Liver (tissue), 8 donors: ENCODE measurements at regions not wholly inside any gene's neighbourhood (a gene's known extent, or its start where the extent isn't known, plus 50 kb on each side); places are given as distances from the start of the nearest gene placed in this dataset.

Source experiments
- DNase-seq: peaks from one replicate; pipeline ENCODE4 v3.0.0-alpha.2; 2017; ENCODE audit warnings: low spot score
- H3K27ac ChIP-seq, 2 donors: one replicate each; pipeline ENCODE4 v1.7.0; 2013; ENCODE audit warnings: inconsistent platforms in 2 of 2, low read length in 2 of 2, control low read depth in 1 of 2, low read depth in 1 of 2, mild to moderate bottlenecking in 1 of 2
- H3K27me3 ChIP-seq, 4 donors: one replicate each; pipeline versions ENCODE4 v1.6.1 to v1.7.0; 2013; ENCODE audit warnings: low read length in 3 of 4, inconsistent platforms in 1 of 4, mild to moderate bottlenecking in 1 of 4, moderate library complexity in 1 of 4; ENCODE audit not compliant: control insufficient read depth in 4 of 4, insufficient read depth in 4 of 4
- H3K36me3 ChIP-seq, 4 donors: one replicate each; pipeline versions ENCODE4 v1.6.1 to v1.7.0; 2013; ENCODE audit warnings: low read length in 3 of 4, mild to moderate bottlenecking in 3 of 4, low read depth in 1 of 4, moderate library complexity in 1 of 4; ENCODE audit not compliant: control insufficient read depth in 4 of 4, insufficient read depth in 3 of 4
- H3K4me1 ChIP-seq, 4 donors: one replicate each; pipeline versions ENCODE4 v1.6.1 to v1.7.0; 2013; ENCODE audit warnings: low read length in 3 of 4, mild to moderate bottlenecking in 3 of 4, moderate library complexity in 1 of 4; ENCODE audit not compliant: control insufficient read depth in 4 of 4, insufficient read depth in 4 of 4
- H3K4me3 ChIP-seq, 3 donors: one replicate each; pipeline versions ENCODE4 v1.6.1 to v1.7.0; 2013; ENCODE audit warnings: low read length in 3 of 3, control low read depth in 1 of 3, low read depth in 1 of 3, mild to moderate bottlenecking in 1 of 3
- H3K9ac ChIP-seq, 2 donors: one replicate each; pipeline ENCODE4 v1.7.0; 2013; ENCODE audit warnings: low read length in 2 of 2, mild to moderate bottlenecking in 2 of 2, moderate library complexity in 2 of 2, control low read depth in 1 of 2, low read depth in 1 of 2
- H3K9me3 ChIP-seq, 4 donors: one replicate each; pipeline versions ENCODE4 v1.6.1 to v1.7.0; 2013; ENCODE audit warnings: low read length in 3 of 4; ENCODE audit not compliant: control insufficient read depth in 4 of 4
- ATF3 ChIP-seq: IDR thresholded peaks from 2 replicates; pipeline ENCODE4 v1.6.1; 2016; ENCODE audit warnings: antibody characterized with exemption
- CTCF ChIP-seq: fragments of 150-350 bp; IDR thresholded peaks from 2 replicates; pipeline ENCODE4 v1.5.1; 2017; ENCODE audit warnings: improper control_type of control experiment, low read depth, low read length; ENCODE audit not compliant: missing input control
- EGR1 ChIP-seq, 2 donors: IDR thresholded peaks; 2 replicates each; pipeline ENCODE4 v1.6.1; 2016 to 2018; ENCODE audit warnings: antibody characterized with exemption in 2 of 2, low read depth in 2 of 2
- FOXA1 ChIP-seq: IDR thresholded peaks from 2 replicates; pipeline ENCODE4 v1.6.1; 2016; ENCODE audit warnings: antibody characterized with exemption
- FOXA2 ChIP-seq: IDR thresholded peaks from 2 replicates; pipeline ENCODE4 v1.6.1; 2016; ENCODE audit warnings: antibody characterized with exemption
- GABPA ChIP-seq, 2 donors: IDR thresholded peaks in 1 of 2; conservative IDR thresholded peaks in 1 of 2; 2 replicates each; pipeline ENCODE4 v1.6.1; 2016; ENCODE audit warnings: antibody characterized with exemption in 2 of 2, mild to moderate bottlenecking in 1 of 2, moderate library complexity in 1 of 2
- HNF4A ChIP-seq, 2 donors: conservative IDR thresholded peaks; 2 replicates each; pipeline ENCODE4 v1.6.1; 2016; ENCODE audit warnings: antibody characterized with exemption in 2 of 2, mild to moderate bottlenecking in 2 of 2
- HNF4G ChIP-seq: IDR thresholded peaks from 2 replicates; pipeline ENCODE4 v1.6.1; 2016; ENCODE audit warnings: antibody characterized with exemption
- JUND ChIP-seq, 2 donors: IDR thresholded peaks; 2 replicates each; pipeline ENCODE4 v1.6.1; 2016; ENCODE audit warnings: antibody characterized with exemption in 2 of 2
- MAX ChIP-seq: IDR thresholded peaks from 2 replicates; pipeline ENCODE4 v1.6.1; 2016; ENCODE audit warnings: antibody characterized with exemption
- NR2F2 ChIP-seq: IDR thresholded peaks from 2 replicates; pipeline ENCODE4 v1.6.1; 2016; ENCODE audit warnings: antibody characterized with exemption
- RAD21 ChIP-seq, 2 donors: IDR thresholded peaks; 2 replicates each; pipeline ENCODE4 v1.6.1; 2016; ENCODE audit warnings: antibody characterized with exemption in 2 of 2, mild to moderate bottlenecking in 2 of 2
- REST ChIP-seq: IDR thresholded peaks from 2 replicates; pipeline ENCODE4 v1.6.1; 2016; ENCODE audit warnings: antibody characterized with exemption, mild to moderate bottlenecking
- RXRA ChIP-seq, 2 donors: IDR thresholded peaks; 2 replicates each; pipeline ENCODE4 v1.6.1; 2017 to 2018; ENCODE audit warnings: antibody characterized with exemption in 2 of 2, mild to moderate bottlenecking in 1 of 2
- SP1 ChIP-seq: IDR thresholded peaks from 2 replicates; pipeline ENCODE4 v1.6.1; 2018; ENCODE audit warnings: antibody characterized with exemption, mild to moderate bottlenecking
- TAF1 ChIP-seq: conservative IDR thresholded peaks from 2 replicates; pipeline ENCODE4 v1.6.1; 2016; ENCODE audit warnings: antibody characterized with exemption, mild to moderate bottlenecking
- YY1 ChIP-seq: IDR thresholded peaks from 2 replicates; pipeline ENCODE4 v1.6.1; 2016; ENCODE audit warnings: antibody characterized with exemption, mild to moderate bottlenecking
- ZBTB33 ChIP-seq: IDR thresholded peaks from 2 replicates; pipeline ENCODE4 v1.6.1; 2016; ENCODE audit warnings: antibody characterized with exemption
- WGBS: extraction: QIAGEN DNeasy Blood & Tissue Kit; methylation state at CpG from one replicate; pipeline ENCODE4 v1.1.7; 2013; 5-methylcytosine and 5-hydroxymethylcytosine counted together
- donor health status: healthy.
- donor health status: healthy.
- donor health status: healthy.
- donor health status: healthy.
- donor health status: healthy.

GRCh38 chr4:186008057-186008456 is 60.9 kb upstream of the TLR3 start:
- no peak overlapping the region for H3K4me3 ChIP-seq
- H3K9ac ChIP-seq, result no peak overlapping the region
- no peaks in the 10 kb centered on the region for H3K9me3 ChIP-seq
- TF ChIP-seq FOXA1 (no peak), FOXA2 (no peak), YY1 (no peak), JUND (IDR thresholded peaks at IDR 0.05) (no peak)
- DNase-seq, result no peak
- H3K27me3 ChIP-seq, result no peaks in the 10 kb centered on the region
- no peaks in the 10 kb centered on the region for H3K36me3 ChIP-seq
- no peaks in the 10 kb centered on the region for H3K4me1 ChIP-seq
- WGBS, result 89% methylated on average over 5 of the region's 5 CpGs
- H3K27ac ChIP-seq, result no peak overlapping the region

- no peak overlapping the region for H3K4me3 ChIP-seq
- no peak for TF ChIP-seq FOXA1
- TF ChIP-seq EGR1 (IDR thresholded peaks at IDR 0.05; ENCODE audit: low read depth in 2 of 2), result no peak
- no peak for TF ChIP-seq YY1
- no peak for TF ChIP-seq RXRA (IDR thresholded peaks at IDR 0.05)
- TF ChIP-seq ATF3, result no peak
- TF ChIP-seq GABPA (IDR thresholded peaks at IDR 0.05 in 1 of 2, conservative IDR thresholded peaks at IDR 0.05 in 1 of 2), result no peak
- H3K4me1 ChIP-seq, result no peaks in the 10 kb centered on the region
- H3K9me3 ChIP-seq, result no peaks in the 10 kb centered on the region
- H3K27me3 ChIP-seq, result no peaks in the 10 kb centered on the region
- H3K36me3 ChIP-seq, result no peaks in the 10 kb centered on the region
- no peak overlapping the region for H3K9ac ChIP-seq
- DNase-seq, result no peak
- no peak overlapping the region for H3K27ac ChIP-seq
Measured at GRCh38 chr4:186009976-186010375, 59.0 kb upstream of the TLR3 start.

GRCh38 chr4:186010821-186011220 is 58.1 kb upstream of the TLR3 start:
- no peaks in the 10 kb centered on the region for H3K36me3 ChIP-seq
- TF ChIP-seq FOXA1, result no peak
- TF ChIP-seq CTCF, result no peak
- no peak for TF ChIP-seq ZBTB33
- TF ChIP-seq RXRA (IDR thresholded peaks at IDR 0.05), result no peak
- TF ChIP-seq SP1, result no peak
- TF ChIP-seq YY1, result no peak
- no peak for TF ChIP-seq MAX
- no peak for TF ChIP-seq NR2F2
- TF ChIP-seq HNF4A (conservative IDR thresholded peaks at IDR 0.05), result no peak
- TF ChIP-seq RAD21 (IDR thresholded peaks at IDR 0.05), result no peak
- no peak for TF ChIP-seq HNF4G
- TF ChIP-seq REST, result no peak
- no peak for TF ChIP-seq JUND (IDR thresholded peaks at IDR 0.05)
- no peak for TF ChIP-seq TAF1
- WGBS, result 97% methylated on average over 7 of the region's 7 CpGs
- H3K9ac ChIP-seq, result no peak overlapping the region
- H3K4me1 ChIP-seq, result no peaks in the 10 kb centered on the region
- no peaks in the 10 kb centered on the region for H3K27me3 ChIP-seq
- no peak overlapping the region for H3K27ac ChIP-seq
- DNase-seq, result no peak
- no peak overlapping the region for H3K4me3 ChIP-seq
- no peaks in the 10 kb centered on the region for H3K9me3 ChIP-seq
